ENCODE measurements at regions not wholly inside any gene's neighbourhood (a gene's known extent, or its start where the extent isn't known, plus 50 kb on each side); places are given as distances from the start of the nearest gene placed in this dataset.

DNA sequence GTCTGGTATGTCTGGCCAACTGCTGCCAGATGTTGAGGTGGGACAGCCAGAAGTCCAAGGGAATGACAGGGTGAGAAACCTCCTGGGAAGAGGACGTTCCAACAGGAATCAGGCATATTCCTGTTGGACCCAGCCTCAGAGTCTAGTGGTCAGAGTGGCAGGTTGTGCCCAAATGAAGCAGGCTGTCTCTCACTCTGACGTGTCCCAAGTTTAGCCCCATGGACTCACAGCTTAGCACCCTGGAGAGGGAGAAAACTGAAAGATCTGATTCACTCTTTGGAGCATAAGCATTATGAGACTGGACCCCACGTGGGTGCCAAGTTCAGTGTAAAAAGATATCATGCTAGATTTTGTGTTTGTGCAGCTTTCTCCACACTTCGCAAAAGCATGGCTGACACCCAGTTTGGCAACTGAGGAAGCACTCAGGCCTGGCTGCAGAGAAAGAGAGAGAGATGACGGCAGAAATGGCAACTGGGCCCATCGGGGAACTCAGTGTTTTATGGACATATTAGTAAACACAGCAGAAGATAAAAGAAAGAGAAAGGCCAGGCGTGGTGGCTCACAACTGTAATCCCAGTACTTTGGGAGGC, 88.2 kb upstream of the LMCD1 start:
- H2AFZ ChIP-seq, result no peak overlapping the region
- H3K4me1 ChIP-seq, result peaks cover 2% of the 10 kb centered on the region
- H3K36me3 ChIP-seq (ENCODE audit: control insufficient read depth, insufficient read depth, low read length), result no peaks in the 10 kb centered on the region
- no peak overlapping the region for H3K4me3 ChIP-seq (ENCODE audit: low read depth, low read length)
- H3K27me3 ChIP-seq (ENCODE audit: control insufficient read depth, insufficient read depth, low read length), result no peaks in the 10 kb centered on the region
- H3K27ac ChIP-seq, result no peak overlapping the region
- H3K9me3 ChIP-seq (ENCODE audit: control insufficient read depth, low read length), result no peaks in the 10 kb centered on the region
- no peaks in the 10 kb centered on the region for H3K79me2 ChIP-seq
- no peak overlapping the region for H3K4me2 ChIP-seq (ENCODE audit: low read length)
- TF ChIP-seq, protein P1, sequence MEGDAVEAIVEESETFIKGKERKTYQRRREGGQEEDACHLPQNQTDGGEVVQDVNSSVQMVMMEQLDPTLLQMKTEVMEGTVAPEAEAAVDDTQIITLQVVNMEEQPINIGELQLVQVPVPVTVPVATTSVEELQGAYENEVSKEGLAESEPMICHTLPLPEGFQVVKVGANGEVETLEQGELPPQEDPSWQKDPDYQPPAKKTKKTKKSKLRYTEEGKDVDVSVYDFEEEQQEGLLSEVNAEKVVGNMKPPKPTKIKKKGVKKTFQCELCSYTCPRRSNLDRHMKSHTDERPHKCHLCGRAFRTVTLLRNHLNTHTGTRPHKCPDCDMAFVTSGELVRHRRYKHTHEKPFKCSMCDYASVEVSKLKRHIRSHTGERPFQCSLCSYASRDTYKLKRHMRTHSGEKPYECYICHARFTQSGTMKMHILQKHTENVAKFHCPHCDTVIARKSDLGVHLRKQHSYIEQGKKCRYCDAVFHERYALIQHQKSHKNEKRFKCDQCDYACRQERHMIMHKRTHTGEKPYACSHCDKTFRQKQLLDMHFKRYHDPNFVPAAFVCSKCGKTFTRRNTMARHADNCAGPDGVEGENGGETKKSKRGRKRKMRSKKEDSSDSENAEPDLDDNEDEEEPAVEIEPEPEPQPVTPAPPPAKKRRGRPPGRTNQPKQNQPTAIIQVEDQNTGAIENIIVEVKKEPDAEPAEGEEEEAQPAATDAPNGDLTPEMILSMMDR (IDR thresholded peaks at IDR 0.05), result no peak
- no peak overlapping the region for H3K9ac ChIP-seq

DNA sequence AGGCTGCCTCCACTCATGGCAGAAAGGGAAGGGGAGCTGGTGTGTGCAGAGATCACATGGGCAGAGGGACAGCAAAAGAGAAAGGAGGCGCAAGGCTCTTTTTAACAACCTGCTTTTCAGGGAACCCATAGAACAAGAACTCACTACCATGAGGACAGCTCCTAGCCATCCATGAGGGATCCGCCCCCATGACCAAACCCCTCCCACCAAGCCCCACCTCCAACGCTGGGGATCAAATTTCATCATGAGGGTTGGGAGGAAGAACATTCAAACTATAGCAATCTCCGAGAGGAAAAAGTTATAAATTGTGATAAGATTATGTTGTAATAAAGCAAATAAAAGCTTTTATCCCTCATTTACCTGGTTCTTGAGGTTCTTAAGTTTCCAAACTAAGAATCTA, 84.7 kb upstream of the LMCD1 start:
- H3K79me2 ChIP-seq, result no peaks in the 10 kb centered on the region
- H3K4me3 ChIP-seq (ENCODE audit: low read depth, low read length), result peak overlapping the region; percentile 24
- no peak overlapping the region for H3K9ac ChIP-seq
- TF ChIP-seq, protein P1 (IDR thresholded peaks at IDR 0.05), result no peak
- H3K27ac ChIP-seq, result no peak overlapping the region
- peak overlapping the region; percentile 71 for H3K4me2 ChIP-seq (ENCODE audit: low read length)
- peak overlapping the region; percentile 73 for H2AFZ ChIP-seq
- peaks cover 2% of the 10 kb centered on the region for H3K4me1 ChIP-seq
- no peaks in the 10 kb centered on the region for H3K36me3 ChIP-seq (ENCODE audit: control insufficient read depth, insufficient read depth, low read length)
- H3K27me3 ChIP-seq (ENCODE audit: control insufficient read depth, insufficient read depth, low read length), result no peaks in the 10 kb centered on the region
- no peaks in the 10 kb centered on the region for H3K9me3 ChIP-seq (ENCODE audit: control insufficient read depth, low read length)

GRCh38 chr3:8420612-8421011, 81.0 kb upstream of the LMCD1 start:
- TF ChIP-seq, protein P1 (IDR thresholded peaks at IDR 0.05), result no peak
- H3K4me1 ChIP-seq, result peaks cover 2% of the 10 kb centered on the region
- H3K36me3 ChIP-seq (ENCODE audit: control insufficient read depth, insufficient read depth, low read length), result no peaks in the 10 kb centered on the region
- H3K27me3 ChIP-seq (ENCODE audit: control insufficient read depth, insufficient read depth, low read length), result no peaks in the 10 kb centered on the region
- no peaks in the 10 kb centered on the region for H3K9me3 ChIP-seq (ENCODE audit: control insufficient read depth, low read length)
- no peak overlapping the region for H3K4me3 ChIP-seq (ENCODE audit: low read depth, low read length)
- H3K27ac ChIP-seq, result no peak overlapping the region
- no peak overlapping the region for H2AFZ ChIP-seq
- no peaks in the 10 kb centered on the region for H3K79me2 ChIP-seq
- no peak overlapping the region for H3K4me2 ChIP-seq (ENCODE audit: low read length)
- no peak overlapping the region for H3K9ac ChIP-seq

DNA sequence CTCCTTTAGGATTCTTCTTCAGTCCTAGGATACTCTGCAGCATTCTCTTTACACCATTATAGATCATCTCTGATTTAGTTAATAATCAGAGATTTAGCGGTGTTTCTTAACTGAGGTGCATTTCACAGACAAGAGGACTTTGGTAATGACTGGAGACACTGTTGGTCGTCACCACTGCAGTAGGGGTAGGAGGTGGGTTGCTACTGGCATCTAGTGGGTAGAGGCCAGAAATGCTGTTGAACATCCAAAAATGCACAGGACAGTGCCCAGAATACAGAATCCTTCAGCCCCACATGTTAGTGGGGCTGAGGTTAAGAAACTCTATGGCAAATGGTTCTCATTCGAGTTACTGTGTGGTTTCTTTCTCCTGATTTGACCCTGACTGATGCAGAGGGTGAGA, 80.4 kb upstream of the LMCD1 start:
- Histone ChIP-seq H3K79me2 (no peaks in the 10 kb centered on the region), H3K4me1 (peaks cover 2% of the 10 kb centered on the region), H3K9me3 (ENCODE audit: control insufficient read depth, low read length) (no peaks in the 10 kb centered on the region), H3K4me2 (ENCODE audit: low read length) (no peak overlapping the region), H3K27me3 (ENCODE audit: control insufficient read depth, insufficient read depth, low read length) (no peaks in the 10 kb centered on the region), H3K36me3 (ENCODE audit: control insufficient read depth, insufficient read depth, low read length) (no peaks in the 10 kb centered on the region), H2AFZ (no peak overlapping the region), H3K27ac (no peak overlapping the region), H3K9ac (no peak overlapping the region), H3K4me3 (ENCODE audit: low read depth, low read length) (no peak overlapping the region)
- TF ChIP-seq, protein P1 (IDR thresholded peaks at IDR 0.05), result no peak

GRCh38 chr3:8421711-8422110, 79.9 kb upstream of the LMCD1 start:
- H3K9me3 ChIP-seq (ENCODE audit: control insufficient read depth, low read length), result no peaks in the 10 kb centered on the region
- H3K4me2 ChIP-seq (ENCODE audit: low read length), result no peak overlapping the region
- TF ChIP-seq, protein P1 (IDR thresholded peaks at IDR 0.05), result no peak
- no peak overlapping the region for H3K9ac ChIP-seq
- H3K4me1 ChIP-seq, result peaks cover 2% of the 10 kb centered on the region
- H3K79me2 ChIP-seq, result no peaks in the 10 kb centered on the region
- H3K27me3 ChIP-seq (ENCODE audit: control insufficient read depth, insufficient read depth, low read length), result no peaks in the 10 kb centered on the region
- no peaks in the 10 kb centered on the region for H3K36me3 ChIP-seq (ENCODE audit: control insufficient read depth, insufficient read depth, low read length)
- no peak overlapping the region for H2AFZ ChIP-seq
- H3K4me3 ChIP-seq (ENCODE audit: low read depth, low read length), result no peak overlapping the region
- H3K27ac ChIP-seq, result no peak overlapping the region
